ENCODE measurements at regions not wholly inside any gene's neighbourhood (a gene's known extent, or its start where the extent isn't known, plus 50 kb on each side); places are given as distances from the start of the nearest gene placed in this dataset.

GRCh38 chr2:150781142-150781541 is 293.7 kb upstream of the RND3 start (continued):
- TF ChIP-seq ZNF37A (tag by site-specific recombination; IDR thresholded peaks at IDR 0.05), result no peak
- no peak for TF ChIP-seq ZBTB6 (tag by site-specific recombination; IDR thresholded peaks at IDR 0.05)

- Histone ChIP-seq H3K4me1 (ENCODE audit: control insufficient read depth, insufficient read depth, low read length) (no peaks in the 10 kb centered on the region), H3K36me3 (ENCODE audit: control insufficient read depth in 2 of 2, insufficient read depth in 1 of 2, low read length in 2 of 2) (no peaks in the 10 kb centered on the region), H3K9me3 (ENCODE audit: control insufficient read depth, insufficient read depth, low read depth, low read length) (no peaks in the 10 kb centered on the region), H3K27ac (ENCODE audit: extremely low read depth, low read depth, low read length) (no peak overlapping the region), H3K4me3 (ENCODE audit: low read depth, low read length) (no peak overlapping the region)
- CTCF ChIA-PET, result no interaction called here
- TF ChIP-seq ZNF2 (tag by site-specific recombination; IDR thresholded peaks at IDR 0.05) (no peak), ZNF549 (tag by site-specific recombination; IDR thresholded peaks at IDR 0.05) (no peak), OVOL3 (tag by site-specific recombination; IDR thresholded peaks at IDR 0.05) (no peak), ZNF623 (tag by site-specific recombination; IDR thresholded peaks at IDR 0.05) (no peak), YY2 (tag by site-specific recombination; IDR thresholded peaks at IDR 0.05) (no peak), ZNF777 (tag by site-specific recombination; IDR thresholded peaks at IDR 0.05; ENCODE audit: borderline replicate concordance) (no peak)
- POLR2A ChIA-PET, result no interaction called here
These were observed 291.4 kb upstream of the RND3 start for GRCh38 chr2:150778828-150779227.

- POLR2A ChIA-PET, result no interaction called here
- no peak overlapping the region for H3K27ac ChIP-seq (ENCODE audit: extremely low read depth, low read depth, low read length)
- H3K4me3 ChIP-seq (ENCODE audit: low read depth, low read length), result no peak overlapping the region
- CTCF ChIA-PET, result no interaction called here
- no peaks in the 10 kb centered on the region for H3K36me3 ChIP-seq (ENCODE audit: control insufficient read depth in 2 of 2, insufficient read depth in 1 of 2, low read length in 2 of 2)
- no peaks in the 10 kb centered on the region for H3K4me1 ChIP-seq (ENCODE audit: control insufficient read depth, insufficient read depth, low read length)
- H3K9me3 ChIP-seq (ENCODE audit: control insufficient read depth, insufficient read depth, low read depth, low read length), result no peaks in the 10 kb centered on the region
- TF ChIP-seq ZNF280D (tag by site-specific recombination; IDR thresholded peaks at IDR 0.05) (no peak), ZNF501 (tag by site-specific recombination; IDR thresholded peaks at IDR 0.05) (no peak), HOXC10 (CRISPR knock-in tag; IDR thresholded peaks at IDR 0.05) (no peak), ZNF645 (tag by site-specific recombination; IDR thresholded peaks at IDR 0.05) (no peak), ZNF362 (tag by site-specific recombination; IDR thresholded peaks at IDR 0.05) (no peak), ZNF785 (tag by site-specific recombination; IDR thresholded peaks at IDR 0.05) (no peak), ZNF664 (tag by site-specific recombination; IDR thresholded peaks at IDR 0.05) (no peak), KLF10 (tag by site-specific recombination; IDR thresholded peaks at IDR 0.05) (no peak), ZNF580 (tag by site-specific recombination; IDR thresholded peaks at IDR 0.05) (no peak), PRDM2 (tag by site-specific recombination; IDR thresholded peaks at IDR 0.05; ENCODE audit: borderline replicate concordance) (no peak), ZNF670 (tag by site-specific recombination; IDR thresholded peaks at IDR 0.05; ENCODE audit: low read depth) (no peak), ZNF473 (tag by site-specific recombination; IDR thresholded peaks at IDR 0.05) (no peak), ZBTB8A (tag by site-specific recombination; IDR thresholded peaks at IDR 0.05) (no peak), GFI1B (tag by site-specific recombination; IDR thresholded peaks at IDR 0.05) (no peak), ZSCAN23 (tag by site-specific recombination; IDR thresholded peaks at IDR 0.05) (no peak)
These were observed 282.0 kb upstream of the RND3 start for GRCh38 chr2:150769421-150769820.

All from HEK293 (cell line).